GM21367 (cell line): ENCODE measurements at regions not wholly inside any gene's neighbourhood (a gene's known extent, or its start where the extent isn't known, plus 50 kb on each side); places are given as distances from the start of the nearest gene placed in this dataset.
"Not testable (repeated sequence)": the region's sequence is repeated elsewhere in the genome, so short reads cannot be mapped to it uniquely, and the experiment has no call there.

Experiments used
- ATAC-seq: cut with Tn5 transposase; IDR thresholded peaks from one replicate; pipeline ENCODE4 v1.9.1; 2021; ENCODE audit not compliant: unreplicated experiment

GRCh38 chr3:177336873-177337450, 139.7 kb upstream of the TBL1XR1 start:
- ATAC-seq, result no peak

GRCh38 chr3:177337541-177338331, 140.5 kb upstream of the TBL1XR1 start:
- ATAC-seq, result peak; percentile 86

- peak; percentile 37 for ATAC-seq
Measured at GRCh38 chr3:177338697-177339219, 141.5 kb upstream of the TBL1XR1 start.

GRCh38 chr3:177339220-177339703, 142.0 kb upstream of the TBL1XR1 start:
- not testable (repeated sequence) for ATAC-seq

- ATAC-seq, result no peak
Measured at GRCh38 chr3:177340243-177340830, 143.1 kb upstream of the TBL1XR1 start.

- ATAC-seq, result no peak
Measured at GRCh38 chr3:177341736-177342419, 144.6 kb upstream of the TBL1XR1 start.

GRCh38 chr3:177343122-177343625, 145.9 kb upstream of the TBL1XR1 start:
- ATAC-seq, result no peak

GRCh38 chr3:177345049-177345972, 148.0 kb upstream of the TBL1XR1 start:
- peak; percentile 83 for ATAC-seq

GRCh38 chr3:177345973-177346503, 148.8 kb upstream of the TBL1XR1 start:
- no peak for ATAC-seq

- ATAC-seq, result no peak
Measured at GRCh38 chr3:177346878-177347277, 149.6 kb upstream of the TBL1XR1 start.

GRCh38 chr3:177347611-177348010, 150.3 kb upstream of the TBL1XR1 start:
- no peak for ATAC-seq

GRCh38 chr3:177348974-177349373, 151.7 kb upstream of the TBL1XR1 start:
- no peak for ATAC-seq

GRCh38 chr3:177349384-177349783, 152.1 kb upstream of the TBL1XR1 start:
- ATAC-seq, result no peak

GRCh38 chr3:177350121-177350520, 152.8 kb upstream of the TBL1XR1 start:
- no peak for ATAC-seq

- peak; percentile 4 for ATAC-seq
Measured at GRCh38 chr3:177351206-177351605, 153.9 kb upstream of the TBL1XR1 start.

- ATAC-seq, result peak; percentile 96
Measured at GRCh38 chr3:177351757-177352158, 154.5 kb upstream of the TBL1XR1 start.

- ATAC-seq, result no peak
Measured at GRCh38 chr3:177352424-177352823, 155.1 kb upstream of the TBL1XR1 start.

- no peak for ATAC-seq
Measured at GRCh38 chr3:177353140-177353539, 155.9 kb upstream of the TBL1XR1 start.

- not testable (repeated sequence) for ATAC-seq
Measured at GRCh38 chr3:177353879-177354278, 156.6 kb upstream of the TBL1XR1 start.

GRCh38 chr3:177354466-177354865, 157.2 kb upstream of the TBL1XR1 start:
- no peak for ATAC-seq
